OCI-LY1 (cell line): ENCODE measurements at regions not wholly inside any gene's neighbourhood (a gene's known extent, or its start where the extent isn't known, plus 50 kb on each side); places are given as distances from the start of the nearest gene placed in this dataset.

Experiments
- H2AFZ ChIP-seq: fragments of 200-600 bp; sonication (generic), shearing (Covaris generic); 2 replicates; pipeline ENCODE4 v1.6.0; 2014; ENCODE audit warnings: antibody characterized with exemption, mild to moderate bottlenecking, low read length
- H3F3A ChIP-seq: fragments of 200-600 bp; sonication (generic), shearing (Covaris generic); 2 replicates; pipeline ENCODE4 v1.6.0; 2014; ENCODE audit warnings: mild to moderate bottlenecking, antibody characterized with exemption, low read length, moderate library complexity; ENCODE audit not compliant: insufficient read depth
- H3K27ac ChIP-seq: fragments of 200-600 bp; sonication (generic); 2 replicates; pipeline ENCODE4 v1.5.1; 2014; ENCODE audit warnings: low read length, mixed run types, mild to moderate bottlenecking, low read depth; ENCODE audit not compliant: poor library complexity, severe bottlenecking
- H3K27me3 ChIP-seq: fragments of 200-600 bp; sonication (generic); 2 replicates; pipeline ENCODE4 v1.6.0; 2014; ENCODE audit warnings: antibody characterized with exemption, mild to moderate bottlenecking, low read length, moderate library complexity; ENCODE audit not compliant: insufficient read depth
- H3K36me3 ChIP-seq: fragments of 200-600 bp; sonication (generic); 2 replicates; pipeline ENCODE4 v1.6.1; 2014; ENCODE audit warnings: mild to moderate bottlenecking, antibody characterized with exemption, low read length, moderate library complexity, mixed read lengths; ENCODE audit not compliant: insufficient read depth
- H3K4me1 ChIP-seq: fragments of 200-600 bp; sonication (generic); 2 replicates; pipeline ENCODE4 v1.5.1; 2014; ENCODE audit warnings: mild to moderate bottlenecking, low read length, moderate library complexity; ENCODE audit not compliant: insufficient read depth, severe bottlenecking
- H3K4me2 ChIP-seq: fragments of 200-600 bp; sonication (generic), shearing (Covaris generic); 2 replicates; pipeline ENCODE4 v1.6.1; 2014; ENCODE audit warnings: low read length
- H3K4me3 ChIP-seq: fragments of 200-600 bp; sonication (generic); 2 replicates; pipeline ENCODE4 v1.5.1; 2014; ENCODE audit warnings: low read length, low read depth, mild to moderate bottlenecking, mixed read lengths; ENCODE audit not compliant: poor library complexity, severe bottlenecking
- H3K79me2 ChIP-seq: fragments of 200-600 bp; shearing (Covaris generic); 2 replicates; pipeline ENCODE4 v1.6.1; 2016; ENCODE audit warnings: mixed run types, low read length, mixed read lengths; ENCODE audit not compliant: insufficient read depth
- H3K9ac ChIP-seq: fragments of 200-600 bp; sonication (generic), shearing (Covaris generic); 2 replicates; pipeline ENCODE4 v1.6.1; 2014; ENCODE audit warnings: mild to moderate bottlenecking, low read length, mixed read lengths
- H3K9me2 ChIP-seq: fragments of 200-600 bp; sonication (generic), shearing (Covaris generic); 2 replicates; pipeline ENCODE4 v1.6.1; 2014; ENCODE audit warnings: low read depth, mild to moderate bottlenecking, low read length, mixed read lengths
- H3K9me3 ChIP-seq: fragments of 200-600 bp; shearing (Covaris generic); 2 replicates; pipeline ENCODE4 v1.6.1; 2014; ENCODE audit warnings: low read length, mixed read lengths
- H4K20me1 ChIP-seq: fragments of 200-600 bp; sonication (generic), shearing (Covaris generic); 2 replicates; pipeline ENCODE4 v1.6.0; 2016; ENCODE audit warnings: mild to moderate bottlenecking, low read length; ENCODE audit not compliant: insufficient read depth
- EZH2 ChIP-seq: fragments of 200-600 bp; sonication (generic), shearing (Covaris generic); IDR thresholded peaks from 2 replicates; pipeline ENCODE4 v1.8.0; 2017; ENCODE audit warnings: borderline replicate concordance, mixed run types, mild to moderate bottlenecking, antibody characterized with exemption, low read length, moderate library complexity, mixed read lengths
- TF ChIP-seq, protein P1 (sequence below): fragments of 200-600 bp; sonication (generic), shearing (Covaris generic); IDR thresholded peaks from 2 replicates; pipeline ENCODE4 v1.5.1; 2017; ENCODE audit warnings: mild to moderate bottlenecking, antibody characterized with exemption, low read length, moderate library complexity, mixed read lengths

GRCh38 chr13:55661505-55661904, 1479.2 kb upstream of the PRR20A start:
- Histone ChIP-seq H2AFZ (no peak overlapping the region), H3K27me3 (no peaks in the 10 kb centered on the region), H3K79me2 (no peaks in the 10 kb centered on the region), H3K9me2 (no peaks in the 10 kb centered on the region), H3K4me3 (no peak overlapping the region), H3K9me3 (no peaks in the 10 kb centered on the region), H3K9ac (no peak overlapping the region), H4K20me1 (no peaks in the 10 kb centered on the region), H3K4me1 (no peaks in the 10 kb centered on the region), H3K4me2 (no peak overlapping the region), H3K27ac (no peak overlapping the region), H3K36me3 (no peaks in the 10 kb centered on the region), H3F3A (no peaks in the 10 kb centered on the region)
- TF ChIP-seq, protein P1, sequence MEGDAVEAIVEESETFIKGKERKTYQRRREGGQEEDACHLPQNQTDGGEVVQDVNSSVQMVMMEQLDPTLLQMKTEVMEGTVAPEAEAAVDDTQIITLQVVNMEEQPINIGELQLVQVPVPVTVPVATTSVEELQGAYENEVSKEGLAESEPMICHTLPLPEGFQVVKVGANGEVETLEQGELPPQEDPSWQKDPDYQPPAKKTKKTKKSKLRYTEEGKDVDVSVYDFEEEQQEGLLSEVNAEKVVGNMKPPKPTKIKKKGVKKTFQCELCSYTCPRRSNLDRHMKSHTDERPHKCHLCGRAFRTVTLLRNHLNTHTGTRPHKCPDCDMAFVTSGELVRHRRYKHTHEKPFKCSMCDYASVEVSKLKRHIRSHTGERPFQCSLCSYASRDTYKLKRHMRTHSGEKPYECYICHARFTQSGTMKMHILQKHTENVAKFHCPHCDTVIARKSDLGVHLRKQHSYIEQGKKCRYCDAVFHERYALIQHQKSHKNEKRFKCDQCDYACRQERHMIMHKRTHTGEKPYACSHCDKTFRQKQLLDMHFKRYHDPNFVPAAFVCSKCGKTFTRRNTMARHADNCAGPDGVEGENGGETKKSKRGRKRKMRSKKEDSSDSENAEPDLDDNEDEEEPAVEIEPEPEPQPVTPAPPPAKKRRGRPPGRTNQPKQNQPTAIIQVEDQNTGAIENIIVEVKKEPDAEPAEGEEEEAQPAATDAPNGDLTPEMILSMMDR = no peak
- TF ChIP-seq EZH2 = no peak

- Histone ChIP-seq H3K9me3 (no peaks in the 10 kb centered on the region), H3K79me2 (no peaks in the 10 kb centered on the region), H3K36me3 (no peaks in the 10 kb centered on the region), H3K4me1 (no peaks in the 10 kb centered on the region), H3K4me2 (no peak overlapping the region), H3K4me3 (no peak overlapping the region), H3K9me2 (no peaks in the 10 kb centered on the region), H3K9ac (no peak overlapping the region), H3F3A (no peaks in the 10 kb centered on the region), H3K27ac (no peak overlapping the region), H4K20me1 (no peaks in the 10 kb centered on the region), H3K27me3 (no peaks in the 10 kb centered on the region), H2AFZ (no peak overlapping the region)
- no peak for TF ChIP-seq EZH2
- TF ChIP-seq, protein P1 = no peak
Observed at GRCh38 chr13:55664178-55664577, 1476.5 kb upstream of the PRR20A start.

- H3K27ac ChIP-seq = no peak overlapping the region
- H3K9me3 ChIP-seq = no peaks in the 10 kb centered on the region
- no peaks in the 10 kb centered on the region for H3K36me3 ChIP-seq
- no peak overlapping the region for H3K9ac ChIP-seq
- H2AFZ ChIP-seq = no peak overlapping the region
- TF ChIP-seq EZH2 = no peak
- TF ChIP-seq, protein P1 = no peak
- H3K9me2 ChIP-seq = no peaks in the 10 kb centered on the region
- H3F3A ChIP-seq = no peaks in the 10 kb centered on the region
- H3K4me3 ChIP-seq = no peak overlapping the region
- no peaks in the 10 kb centered on the region for H3K4me1 ChIP-seq
- no peak overlapping the region for H3K4me2 ChIP-seq
- no peaks in the 10 kb centered on the region for H3K79me2 ChIP-seq
- H4K20me1 ChIP-seq = no peaks in the 10 kb centered on the region
- H3K27me3 ChIP-seq = no peaks in the 10 kb centered on the region
Observed at GRCh38 chr13:55669051-55669450, 1471.7 kb upstream of the PRR20A start.
